IPS-NIHi7 (cell line): ENCODE measurements at regions not wholly inside any gene's neighbourhood (a gene's known extent, or its start where the extent isn't known, plus 50 kb on each side); places are given as distances from the start of the nearest gene placed in this dataset.
"Not testable (repeated sequence)": the region's sequence is repeated elsewhere in the genome, so short reads cannot be mapped to it uniquely, and the experiment has no call there.

Experiments
- DNase-seq: peaks from one replicate; pipeline ENCODE4 v3.0.0; 2012; ENCODE audit warnings: mixed read lengths; ENCODE audit errors: extremely low spot score

GRCh38 chr2:185644828-185645227 lies 93.8 kb upstream of the FSIP2 start:
- no peak for DNase-seq

GRCh38 chr2:185645529-185645928 lies 93.1 kb upstream of the FSIP2 start:
- no peak for DNase-seq

- DNase-seq, result no peak
Measured at GRCh38 chr2:185658750-185659149, 79.9 kb upstream of the FSIP2 start.

GRCh38 chr2:185663811-185664210 lies 74.8 kb upstream of the FSIP2 start:
- no peak for DNase-seq

GRCh38 chr2:185664384-185664783 lies 74.2 kb upstream of the FSIP2 start:
- no peak for DNase-seq

GRCh38 chr2:185665251-185665814 lies 73.3 kb upstream of the FSIP2 start:
- no peak for DNase-seq

GRCh38 chr2:185667452-185667851 lies 71.2 kb upstream of the FSIP2 start:
- no peak for DNase-seq

- DNase-seq, result no peak
Measured at GRCh38 chr2:185668710-185669109, 69.9 kb upstream of the FSIP2 start.

GRCh38 chr2:185674232-185674631 lies 64.4 kb upstream of the FSIP2 start:
- DNase-seq, result no peak

GRCh38 chr2:185676316-185676715 lies 62.3 kb upstream of the FSIP2 start:
- no peak for DNase-seq

- DNase-seq, result not testable (repeated sequence)
Measured at GRCh38 chr2:185687001-185687400, 51.6 kb upstream of the FSIP2 start.

- DNase-seq, result no peak
Measured at GRCh38 chr2:185687967-185688366, 50.6 kb upstream of the FSIP2 start.
